ENCODE measurements at regions not wholly inside any gene's neighbourhood (a gene's known extent, or its start where the extent isn't known, plus 50 kb on each side); places are given as distances from the start of the nearest gene placed in this dataset.

- Histone ChIP-seq H3K79me2 (ENCODE audit: low read depth) (peaks cover 38% of the 10 kb centered on the region), H3F3A (ENCODE audit: low read depth) (peaks cover 11% of the 10 kb centered on the region), H3K9ac (no peak overlapping the region), H3K4me3 (no peak overlapping the region), H3K27me3 (no peaks in the 10 kb centered on the region), H3K36me3 (no peaks in the 10 kb centered on the region), H2AFZ (replicated peaks) (no peak overlapping the region), H4K20me1 (ENCODE audit: low read depth) (peaks cover 68% of the 10 kb centered on the region), H3K4me2 (no peak overlapping the region), H3K9me3 (ENCODE audit: low read depth) (no peaks in the 10 kb centered on the region), H3K27ac (no peak overlapping the region), H3K4me1 (peaks cover 26% of the 10 kb centered on the region)
- no peaks in the 10 kb centered on the region for H3K27me3 Mint-ChIP-seq (ENCODE audit: insufficient read depth, low read depth)
- no peak overlapping the region for H3K4me3 Mint-ChIP-seq
- no peaks in the 10 kb centered on the region for H3K9me3 Mint-ChIP-seq
- no peaks in the 10 kb centered on the region for H3K36me3 Mint-ChIP-seq
- TF ChIP-seq EZH2phosphoT487 (IDR thresholded peaks at IDR 0.05) (no peak), EZH2 (IDR thresholded peaks at IDR 0.05) (no peak), CTCF (IDR thresholded peaks at IDR 0.05) (no peak)
- DNase-seq (ENCODE audit: low spot score) = no peak
- no peak overlapping the region for H3K27ac Mint-ChIP-seq
- H3K4me1 Mint-ChIP-seq = peaks cover 8% of the 10 kb centered on the region
Observed at GRCh38 chr4:56086561-56086960, 137.8 kb downstream of the CEP135 start.

GRCh38 chr4:56086073-56086541 lies 137.4 kb downstream of the CEP135 start:
- Histone ChIP-seq H3K9ac (no peak overlapping the region), H3K27me3 (no peaks in the 10 kb centered on the region), H3K36me3 (no peaks in the 10 kb centered on the region), H3K27ac (no peak overlapping the region), H4K20me1 (ENCODE audit: low read depth) (peaks cover 63% of the 10 kb centered on the region), H3K9me3 (ENCODE audit: low read depth) (no peaks in the 10 kb centered on the region), H3F3A (ENCODE audit: low read depth) (peaks cover 11% of the 10 kb centered on the region), H3K4me2 (peak overlapping the region; percentile 58), H3K4me3 (no peak overlapping the region), H3K79me2 (ENCODE audit: low read depth) (peaks cover 34% of the 10 kb centered on the region), H2AFZ (replicated peaks) (no peak overlapping the region), H3K4me1 (peaks cover 26% of the 10 kb centered on the region)
- Mint-ChIP-seq H3K4me1 (peaks cover 8% of the 10 kb centered on the region), H3K27me3 (ENCODE audit: insufficient read depth, low read depth) (no peaks in the 10 kb centered on the region), H3K9me3 (no peaks in the 10 kb centered on the region), H3K4me3 (peak overlapping the region; percentile 22), H3K36me3 (no peaks in the 10 kb centered on the region), H3K27ac (no peak overlapping the region)
- DNase-seq (ENCODE audit: low spot score) = peak; percentile 23
- TF ChIP-seq EZH2 (IDR thresholded peaks at IDR 0.05) (no peak), CTCF (IDR thresholded peaks at IDR 0.05) (no peak), EZH2phosphoT487 (IDR thresholded peaks at IDR 0.05) (no peak)

GRCh38 chr4:56085275-56085674 lies 136.5 kb downstream of the CEP135 start:
- DNase-seq (ENCODE audit: low spot score) = no peak
- Mint-ChIP-seq H3K27ac (peak overlapping the region; percentile 10), H3K36me3 (no peaks in the 10 kb centered on the region), H3K9me3 (no peaks in the 10 kb centered on the region), H3K4me3 (peak overlapping the region; percentile 52), H3K27me3 (ENCODE audit: insufficient read depth, low read depth) (no peaks in the 10 kb centered on the region), H3K4me1 (peaks cover 8% of the 10 kb centered on the region)
- H3K4me2 ChIP-seq = peak overlapping the region; percentile 58
- no peak overlapping the region for H3K9ac ChIP-seq
- peaks cover 30% of the 10 kb centered on the region for H3K79me2 ChIP-seq (ENCODE audit: low read depth)
- no peak overlapping the region for H2AFZ ChIP-seq (replicated peaks)
- H3K4me3 ChIP-seq = no peak overlapping the region
- TF ChIP-seq EZH2 (IDR thresholded peaks at IDR 0.05) = no peak
- TF ChIP-seq EZH2phosphoT487 (IDR thresholded peaks at IDR 0.05) = no peak
- no peak for TF ChIP-seq CTCF (IDR thresholded peaks at IDR 0.05)
- H3K4me1 ChIP-seq = peaks cover 26% of the 10 kb centered on the region
- peaks cover 11% of the 10 kb centered on the region for H3F3A ChIP-seq (ENCODE audit: low read depth)
- no peaks in the 10 kb centered on the region for H3K36me3 ChIP-seq
- no peaks in the 10 kb centered on the region for H3K9me3 ChIP-seq (ENCODE audit: low read depth)
- peaks cover 55% of the 10 kb centered on the region for H4K20me1 ChIP-seq (ENCODE audit: low read depth)
- peak overlapping the region; percentile 36 for H3K27ac ChIP-seq
- no peaks in the 10 kb centered on the region for H3K27me3 ChIP-seq
